Stimulated activated effector memory CD8-positive, alpha-beta T cell treated with anti-CD3 and anti-CD28 coated beads, Interleukin-12 subunit alpha, Interleukin-12 subunit beta, amount 100 ng/mL, for 72 hours (primary cell): ENCODE measurements at regions not wholly inside any gene's neighbourhood (a gene's known extent, or its start where the extent isn't known, plus 50 kb on each side); places are given as distances from the start of the nearest gene placed in this dataset.
A peak's percentile ranks its signal among the peaks of the same experiment; 100 is the strongest.
"Not testable (repeated sequence)": the region's sequence is repeated elsewhere in the genome, so short reads cannot be mapped to it uniquely, and the experiment has no call there.

Source experiments
- ATAC-seq: fragments of 150-1000 bp; cut with Tn5 transposase; 2 replicates; pipeline ENCODE4 v1.10.0; 2021
- DNase-seq, 2 donors: peaks; one replicate each; pipeline ENCODE4 v3.0.0; 2021 to 2022; ENCODE audit warnings: low spot score in 2 of 2
- H3K27ac Mint-ChIP-seq: one replicate; pipeline ENCODE4 v1.8.0; 2022; ENCODE audit warnings: mild to moderate bottlenecking, mixed read lengths
- H3K36me3 Mint-ChIP-seq: one replicate; pipeline ENCODE4 v1.8.0; 2022; ENCODE audit warnings: mild to moderate bottlenecking, mixed read lengths
- H3K4me1 Mint-ChIP-seq: one replicate; pipeline ENCODE4 v1.8.0; 2022; ENCODE audit warnings: mixed read lengths
- H3K4me3 Mint-ChIP-seq: one replicate; pipeline ENCODE4 v1.8.0; 2022; ENCODE audit warnings: mild to moderate bottlenecking, mixed read lengths
- H3K9me3 Mint-ChIP-seq: one replicate; pipeline ENCODE4 v1.8.0; 2022; ENCODE audit warnings: mixed read lengths

GRCh38 chr5:58191443-58191842, 268.4 kb downstream of the PLK2 start:
- DNase-seq = no peak
- Mint-ChIP-seq H3K4me1 (no peaks in the 10 kb centered on the region), H3K4me3 (no peak overlapping the region), H3K36me3 (no peaks in the 10 kb centered on the region), H3K27ac (no peak overlapping the region), H3K9me3 (peaks cover 3% of the 10 kb centered on the region)
- no peak for ATAC-seq

DNA sequence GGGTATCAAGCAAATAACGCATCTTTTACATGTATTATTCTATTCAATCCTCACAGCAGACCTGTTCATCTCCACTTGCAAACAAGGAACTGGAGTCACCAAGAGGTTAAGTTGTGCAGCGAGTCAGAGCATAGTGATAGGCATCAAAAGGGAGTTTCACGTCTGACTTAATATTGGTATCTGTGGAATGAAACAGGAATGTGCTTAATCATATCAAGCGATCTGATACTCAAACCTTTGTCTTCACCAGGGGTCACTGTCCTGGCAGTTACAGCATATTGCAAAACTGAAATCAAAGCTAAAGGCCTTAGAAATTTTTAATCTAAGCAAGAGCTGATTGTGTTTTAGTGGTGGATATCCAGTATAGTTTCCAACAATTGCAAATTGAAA, 271.6 kb downstream of the PLK2 start:
- Mint-ChIP-seq H3K4me1 (no peaks in the 10 kb centered on the region), H3K36me3 (no peaks in the 10 kb centered on the region), H3K4me3 (no peak overlapping the region), H3K27ac (no peak overlapping the region), H3K9me3 (no peaks in the 10 kb centered on the region)
- ATAC-seq (no peak), DNase-seq (no peak)

- no peak overlapping the region for H3K27ac Mint-ChIP-seq
- H3K9me3 Mint-ChIP-seq = no peaks in the 10 kb centered on the region
- H3K4me1 Mint-ChIP-seq = no peaks in the 10 kb centered on the region
- H3K4me3 Mint-ChIP-seq = no peak overlapping the region
- no peak for DNase-seq
- no peak for ATAC-seq
- H3K36me3 Mint-ChIP-seq = no peaks in the 10 kb centered on the region
These were observed 272.2 kb downstream of the PLK2 start for GRCh38 chr5:58187432-58188261.

- ATAC-seq (no peak), DNase-seq (no peak)
- Mint-ChIP-seq H3K27ac (no peak overlapping the region), H3K4me3 (no peak overlapping the region), H3K36me3 (no peaks in the 10 kb centered on the region), H3K9me3 (no peaks in the 10 kb centered on the region), H3K4me1 (no peaks in the 10 kb centered on the region)
These were observed 274.1 kb downstream of the PLK2 start for GRCh38 chr5:58185801-58186200.

DNA sequence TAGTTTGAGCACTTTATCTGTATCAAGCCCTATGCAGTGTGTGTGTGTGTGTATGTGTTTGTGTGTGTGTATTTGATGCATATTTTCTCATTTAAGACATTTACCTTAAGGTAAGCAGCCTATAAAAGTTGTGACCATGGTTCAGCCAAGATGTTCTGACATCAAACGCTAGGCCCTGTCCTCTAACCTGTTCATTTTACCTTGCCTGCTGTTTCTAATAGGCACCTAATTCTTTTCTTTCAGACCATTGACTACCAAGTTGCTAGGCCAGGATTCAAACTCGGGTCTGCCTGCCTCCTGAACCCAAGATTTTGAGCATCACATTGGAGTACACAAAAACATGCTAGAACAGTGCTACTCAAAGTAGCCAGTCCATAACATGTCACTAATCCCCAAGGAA, 274.5 kb downstream of the PLK2 start:
- Mint-ChIP-seq H3K36me3 (no peaks in the 10 kb centered on the region), H3K4me3 (no peak overlapping the region), H3K27ac (no peak overlapping the region), H3K4me1 (no peaks in the 10 kb centered on the region), H3K9me3 (no peaks in the 10 kb centered on the region)
- DNase-seq = no peak
- ATAC-seq = no peak

DNA sequence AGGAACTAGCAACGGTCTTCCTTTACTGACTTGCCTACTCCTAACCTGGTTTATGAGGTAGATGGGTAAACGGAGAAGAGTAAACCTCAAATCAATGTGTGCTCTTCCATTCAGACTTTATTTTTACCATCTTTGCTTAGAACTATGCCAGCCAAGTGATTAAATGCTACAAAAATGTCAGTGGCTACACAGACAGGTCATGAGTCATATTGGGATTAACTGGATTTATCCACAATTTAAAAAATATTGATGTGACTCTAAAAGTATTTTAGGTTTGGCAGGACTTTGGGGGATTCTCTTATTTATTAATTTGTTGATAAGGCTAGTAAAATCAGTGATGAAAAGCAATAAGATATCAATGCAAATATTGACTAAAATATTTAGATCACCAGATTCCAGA, 275.0 kb downstream of the PLK2 start:
- H3K36me3 Mint-ChIP-seq = no peaks in the 10 kb centered on the region
- H3K4me3 Mint-ChIP-seq = no peak overlapping the region
- H3K9me3 Mint-ChIP-seq = no peaks in the 10 kb centered on the region
- H3K4me1 Mint-ChIP-seq = no peaks in the 10 kb centered on the region
- DNase-seq = no peak
- no peak overlapping the region for H3K27ac Mint-ChIP-seq
- ATAC-seq = no peak

DNA sequence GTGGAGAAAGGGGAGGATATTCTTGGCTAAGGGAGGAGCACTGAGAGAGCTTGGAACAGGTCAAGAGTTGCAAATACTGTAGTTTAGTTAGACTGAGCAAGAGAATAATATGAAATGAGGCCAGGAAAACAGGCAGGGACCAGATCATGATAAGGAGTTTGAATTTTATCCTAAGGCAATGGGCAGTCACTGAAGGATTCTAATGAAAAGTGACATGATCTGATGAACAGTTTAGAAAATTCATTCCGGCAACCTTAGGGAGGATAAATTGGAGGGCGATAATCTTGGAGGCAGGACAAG, 276.1 kb downstream of the PLK2 start:
- H3K36me3 Mint-ChIP-seq = no peaks in the 10 kb centered on the region
- DNase-seq (no peak), ATAC-seq (no peak)
- H3K27ac Mint-ChIP-seq = no peak overlapping the region
- H3K4me1 Mint-ChIP-seq = no peaks in the 10 kb centered on the region
- no peak overlapping the region for H3K4me3 Mint-ChIP-seq
- H3K9me3 Mint-ChIP-seq = no peaks in the 10 kb centered on the region

DNA sequence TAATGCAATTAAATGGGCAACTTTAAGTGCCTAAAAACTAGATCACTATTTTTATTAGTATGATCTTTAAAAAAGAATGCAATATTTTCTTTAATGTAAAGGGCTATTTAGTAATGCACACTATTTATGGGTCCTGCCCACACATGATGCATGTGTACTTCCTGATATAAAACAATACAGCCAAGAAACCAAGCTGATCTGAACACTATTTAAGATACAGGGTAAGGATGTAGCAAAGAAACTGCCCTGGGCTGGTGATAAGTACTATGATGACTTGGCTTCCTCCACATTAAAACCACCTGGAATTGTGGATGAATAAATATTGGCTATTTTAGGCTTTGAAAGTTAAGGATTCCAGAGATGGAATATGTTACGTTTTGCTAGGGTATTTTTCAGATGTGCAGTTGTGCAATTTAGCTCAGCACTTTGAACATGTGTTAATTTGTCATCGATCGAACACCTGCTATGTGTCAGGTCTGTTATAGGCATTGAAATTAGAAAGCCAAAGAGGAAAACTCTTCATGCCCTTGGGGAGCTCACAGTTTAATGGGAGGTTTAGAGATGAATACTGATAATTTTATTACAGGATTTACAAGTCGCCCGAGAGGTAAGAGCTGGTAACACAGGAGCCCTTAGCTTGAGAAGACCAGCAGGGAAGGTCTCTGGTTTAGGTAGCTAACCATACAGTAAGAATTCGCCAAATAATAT, 276.7 kb downstream of the PLK2 start:
- no peaks in the 10 kb centered on the region for H3K36me3 Mint-ChIP-seq
- DNase-seq (no peak), ATAC-seq (no peak)
- no peaks in the 10 kb centered on the region for H3K9me3 Mint-ChIP-seq
- H3K27ac Mint-ChIP-seq = no peak overlapping the region
- no peaks in the 10 kb centered on the region for H3K4me1 Mint-ChIP-seq
- no peak overlapping the region for H3K4me3 Mint-ChIP-seq

DNA sequence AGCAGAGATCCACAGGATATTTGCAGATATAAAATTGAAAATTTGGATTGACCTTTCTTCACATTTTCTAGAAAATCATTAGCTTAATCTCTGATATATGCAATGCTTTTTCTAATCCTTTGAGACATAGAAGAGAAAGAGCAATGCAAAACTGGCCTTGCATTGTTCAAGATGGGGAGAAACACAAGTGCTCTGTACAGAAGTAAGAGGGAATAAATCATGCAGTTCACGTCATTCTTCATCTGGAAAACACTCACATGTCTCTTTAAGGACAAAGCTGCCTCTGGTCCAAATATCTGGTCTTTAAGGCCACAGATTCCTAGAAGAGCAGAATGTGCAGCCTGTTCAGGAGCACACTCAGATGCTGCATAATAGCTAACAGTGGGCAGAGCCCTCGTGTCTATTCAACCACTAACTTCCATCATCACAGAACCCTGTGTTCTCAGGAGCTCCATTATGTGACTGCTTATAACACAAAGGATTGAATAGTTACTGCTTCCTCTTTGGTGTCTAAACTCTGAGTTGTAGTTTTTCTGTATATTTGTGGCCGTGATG, 277.5 kb downstream of the PLK2 start:
- no peak overlapping the region for H3K27ac Mint-ChIP-seq
- no peaks in the 10 kb centered on the region for H3K9me3 Mint-ChIP-seq
- no peaks in the 10 kb centered on the region for H3K4me1 Mint-ChIP-seq
- ATAC-seq = no peak
- no peaks in the 10 kb centered on the region for H3K36me3 Mint-ChIP-seq
- H3K4me3 Mint-ChIP-seq = no peak overlapping the region
- no peak for DNase-seq

DNA sequence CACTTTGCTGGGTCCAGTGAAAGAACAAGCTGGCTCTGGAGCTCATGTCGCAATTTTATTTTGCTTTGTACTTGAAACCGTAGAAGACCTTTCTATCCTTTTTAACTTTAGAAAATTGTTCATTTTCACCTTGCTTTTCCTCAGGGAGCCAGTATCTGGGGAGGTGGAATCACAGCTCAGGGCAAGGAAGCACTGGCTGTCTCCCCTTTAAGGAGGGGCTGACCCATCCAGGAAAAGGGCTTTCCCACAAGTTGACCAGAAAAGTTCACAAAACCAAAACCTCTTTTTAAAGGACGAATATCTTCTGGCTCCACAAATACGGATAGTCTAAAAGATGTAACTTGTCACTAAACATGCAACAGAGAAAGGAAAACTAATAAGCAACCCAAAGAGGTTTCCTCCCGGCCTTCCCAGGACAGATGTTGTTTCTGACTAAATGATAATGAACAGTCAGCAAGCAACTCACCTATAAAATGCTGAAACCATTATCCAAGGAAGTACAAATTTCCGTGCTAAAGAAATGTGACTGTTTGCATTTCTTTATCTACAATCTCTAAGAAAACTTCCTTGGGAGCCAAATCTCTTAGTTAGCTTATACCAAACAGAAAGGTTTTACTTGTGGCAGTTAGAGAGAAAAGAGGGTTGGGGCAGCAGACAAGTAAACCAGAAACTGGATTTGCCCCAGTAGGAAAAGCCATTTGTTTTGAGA, 278.2 kb downstream of the PLK2 start:
- ATAC-seq (no peak), DNase-seq (no peak)
- no peaks in the 10 kb centered on the region for H3K4me1 Mint-ChIP-seq
- H3K9me3 Mint-ChIP-seq = no peaks in the 10 kb centered on the region
- no peaks in the 10 kb centered on the region for H3K36me3 Mint-ChIP-seq
- no peak overlapping the region for H3K27ac Mint-ChIP-seq
- no peak overlapping the region for H3K4me3 Mint-ChIP-seq

GRCh38 chr5:58172946-58173345, 286.9 kb downstream of the PLK2 start:
- ATAC-seq (no peak), DNase-seq (no peak)
- Mint-ChIP-seq H3K36me3 (no peaks in the 10 kb centered on the region), H3K4me1 (no peaks in the 10 kb centered on the region), H3K9me3 (no peaks in the 10 kb centered on the region), H3K4me3 (no peak overlapping the region), H3K27ac (no peak overlapping the region)

GRCh38 chr5:58165152-58165551, 294.7 kb downstream of the PLK2 start:
- Mint-ChIP-seq H3K36me3 (no peaks in the 10 kb centered on the region), H3K27ac (no peak overlapping the region), H3K4me1 (no peaks in the 10 kb centered on the region), H3K9me3 (no peaks in the 10 kb centered on the region), H3K4me3 (no peak overlapping the region)
- DNase-seq (no peak), ATAC-seq (no peak)

- not testable (repeated sequence) for H3K36me3 Mint-ChIP-seq, ATAC-seq, H3K4me3 Mint-ChIP-seq, H3K27ac Mint-ChIP-seq, DNase-seq, H3K9me3 Mint-ChIP-seq, H3K4me1 Mint-ChIP-seq
These were observed 298.0 kb downstream of the PLK2 start for GRCh38 chr5:58161889-58162288.

DNA sequence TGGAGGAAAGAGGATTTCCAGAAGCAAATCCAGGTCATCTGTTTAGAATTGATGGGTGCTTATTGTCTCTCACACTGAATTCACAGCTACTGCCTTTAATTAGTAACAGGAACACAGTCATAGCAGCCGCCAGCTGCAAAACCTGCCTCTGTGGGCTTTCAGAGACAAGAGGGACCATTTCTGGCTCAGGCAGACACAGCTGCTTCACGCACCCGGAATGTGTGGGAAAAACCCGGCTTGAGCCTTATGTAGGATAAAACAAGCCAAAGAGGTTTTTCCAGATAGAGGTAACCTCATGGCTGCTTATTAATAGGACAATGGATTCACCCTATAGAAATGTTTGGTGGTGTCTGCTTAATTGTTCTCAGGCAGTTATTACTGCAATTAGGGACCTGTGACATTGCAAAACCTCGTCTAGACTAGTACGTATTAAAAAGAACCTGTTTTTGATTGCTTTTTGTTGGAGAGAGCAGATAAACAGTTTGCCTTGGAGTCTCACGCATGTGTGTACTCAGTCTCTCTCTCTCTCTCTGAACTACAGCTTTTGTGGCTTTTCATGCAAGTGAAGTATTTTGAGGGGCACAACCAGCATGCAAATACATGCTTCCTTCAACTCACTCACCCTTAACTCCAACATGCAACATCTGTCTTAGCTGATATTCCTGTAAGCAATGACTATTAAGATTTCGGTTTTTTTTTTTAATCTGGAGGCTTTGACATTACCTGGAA, 302.7 kb downstream of the PLK2 start:
- Mint-ChIP-seq H3K9me3 (peaks cover under 1% of the 10 kb centered on the region), H3K27ac (no peak overlapping the region), H3K4me3 (no peak overlapping the region), H3K4me1 (no peaks in the 10 kb centered on the region), H3K36me3 (no peaks in the 10 kb centered on the region)
- DNase-seq (no peak), ATAC-seq (no peak)

DNA sequence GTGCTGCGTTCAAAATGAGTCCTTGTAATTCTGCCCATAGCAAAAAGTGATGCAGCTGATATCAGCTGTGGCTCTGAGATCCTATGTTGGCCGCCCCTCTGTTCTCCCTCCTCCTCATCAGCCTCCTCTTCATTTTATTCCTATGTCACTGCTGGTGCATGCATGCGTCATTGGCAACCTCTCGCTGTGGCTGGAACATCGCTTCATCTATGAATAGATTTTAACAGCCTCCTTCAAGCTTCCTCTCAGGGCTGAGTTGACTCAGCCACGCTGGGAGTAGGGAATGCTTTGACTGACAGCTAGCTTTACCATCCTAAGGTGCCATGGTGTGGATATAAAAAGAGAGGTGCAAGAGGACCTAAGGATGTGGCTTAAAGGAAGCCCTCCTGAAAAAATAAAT, 303.5 kb downstream of the PLK2 start:
- Mint-ChIP-seq H3K4me1 (no peaks in the 10 kb centered on the region), H3K36me3 (no peaks in the 10 kb centered on the region), H3K4me3 (no peak overlapping the region), H3K27ac (no peak overlapping the region), H3K9me3 (peaks cover 2% of the 10 kb centered on the region)
- ATAC-seq = peak; percentile 31
- no peak for DNase-seq
